Nephron progenitor cell (in vitro differentiated cells): ENCODE measurements at regions not wholly inside any gene's neighbourhood (a gene's known extent, or its start where the extent isn't known, plus 50 kb on each side); places are given as distances from the start of the nearest gene placed in this dataset.

Source experiments
- DNase-seq: peaks from one replicate; pipeline ENCODE4 v3.0.0; 2021
- H3K27ac Mint-ChIP-seq: 2 replicates; pipeline ENCODE4 v1.8.0; 2021; ENCODE audit warnings: mild to moderate bottlenecking, moderate library complexity, mixed read lengths
- H3K27me3 Mint-ChIP-seq: 2 replicates; pipeline ENCODE4 v1.8.0; 2021; ENCODE audit warnings: mild to moderate bottlenecking, low read depth, mixed read lengths; ENCODE audit not compliant: poor library complexity
- H3K36me3 Mint-ChIP-seq: 2 replicates; pipeline ENCODE4 v1.8.0; 2021; ENCODE audit warnings: low read depth, mixed read lengths
- H3K4me1 Mint-ChIP-seq: 2 replicates; pipeline ENCODE4 v1.8.0; 2021; ENCODE audit warnings: mixed read lengths
- H3K4me3 Mint-ChIP-seq: 2 replicates; pipeline ENCODE4 v1.8.0; 2021; ENCODE audit warnings: mild to moderate bottlenecking, moderate library complexity, mixed read lengths
- H3K9me3 Mint-ChIP-seq: 2 replicates; pipeline ENCODE4 v1.8.0; 2021; ENCODE audit warnings: mild to moderate bottlenecking, moderate library complexity, mixed read lengths
- TF ChIP-seq, protein P1 (sequence below): fragments of 200-600 bp; sonication (generic); IDR thresholded peaks from 2 replicates; pipeline ENCODE4 v1.5.0; 2021; ENCODE audit warnings: antibody characterized with exemption

DNA sequence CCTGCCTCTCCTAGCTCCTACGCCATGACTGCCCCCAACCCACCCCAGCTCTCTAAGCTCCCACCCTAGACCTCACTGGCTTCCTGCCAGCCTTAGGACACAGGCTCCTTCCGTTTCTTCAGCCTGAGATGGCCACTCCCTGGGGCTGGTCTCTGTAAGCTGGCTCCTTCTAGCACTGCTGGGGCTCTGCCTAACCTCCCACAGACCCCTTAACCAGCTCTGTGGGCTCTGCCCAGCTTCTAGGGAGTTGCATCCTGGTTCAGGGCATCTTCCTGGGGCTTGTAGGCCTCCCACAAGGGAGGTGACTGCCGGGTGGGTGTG is 478.6 kb upstream of the KLF6 start:
- Mint-ChIP-seq H3K36me3 (no peaks in the 10 kb centered on the region), H3K4me3 (no peak overlapping the region), H3K9me3 (peaks cover 4% of the 10 kb centered on the region), H3K4me1 (peaks cover 4% of the 10 kb centered on the region), H3K27me3 (no peaks in the 10 kb centered on the region), H3K27ac (no peak overlapping the region)
- TF ChIP-seq, protein P1, sequence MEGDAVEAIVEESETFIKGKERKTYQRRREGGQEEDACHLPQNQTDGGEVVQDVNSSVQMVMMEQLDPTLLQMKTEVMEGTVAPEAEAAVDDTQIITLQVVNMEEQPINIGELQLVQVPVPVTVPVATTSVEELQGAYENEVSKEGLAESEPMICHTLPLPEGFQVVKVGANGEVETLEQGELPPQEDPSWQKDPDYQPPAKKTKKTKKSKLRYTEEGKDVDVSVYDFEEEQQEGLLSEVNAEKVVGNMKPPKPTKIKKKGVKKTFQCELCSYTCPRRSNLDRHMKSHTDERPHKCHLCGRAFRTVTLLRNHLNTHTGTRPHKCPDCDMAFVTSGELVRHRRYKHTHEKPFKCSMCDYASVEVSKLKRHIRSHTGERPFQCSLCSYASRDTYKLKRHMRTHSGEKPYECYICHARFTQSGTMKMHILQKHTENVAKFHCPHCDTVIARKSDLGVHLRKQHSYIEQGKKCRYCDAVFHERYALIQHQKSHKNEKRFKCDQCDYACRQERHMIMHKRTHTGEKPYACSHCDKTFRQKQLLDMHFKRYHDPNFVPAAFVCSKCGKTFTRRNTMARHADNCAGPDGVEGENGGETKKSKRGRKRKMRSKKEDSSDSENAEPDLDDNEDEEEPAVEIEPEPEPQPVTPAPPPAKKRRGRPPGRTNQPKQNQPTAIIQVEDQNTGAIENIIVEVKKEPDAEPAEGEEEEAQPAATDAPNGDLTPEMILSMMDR = no peak
- no peak for DNase-seq

DNA sequence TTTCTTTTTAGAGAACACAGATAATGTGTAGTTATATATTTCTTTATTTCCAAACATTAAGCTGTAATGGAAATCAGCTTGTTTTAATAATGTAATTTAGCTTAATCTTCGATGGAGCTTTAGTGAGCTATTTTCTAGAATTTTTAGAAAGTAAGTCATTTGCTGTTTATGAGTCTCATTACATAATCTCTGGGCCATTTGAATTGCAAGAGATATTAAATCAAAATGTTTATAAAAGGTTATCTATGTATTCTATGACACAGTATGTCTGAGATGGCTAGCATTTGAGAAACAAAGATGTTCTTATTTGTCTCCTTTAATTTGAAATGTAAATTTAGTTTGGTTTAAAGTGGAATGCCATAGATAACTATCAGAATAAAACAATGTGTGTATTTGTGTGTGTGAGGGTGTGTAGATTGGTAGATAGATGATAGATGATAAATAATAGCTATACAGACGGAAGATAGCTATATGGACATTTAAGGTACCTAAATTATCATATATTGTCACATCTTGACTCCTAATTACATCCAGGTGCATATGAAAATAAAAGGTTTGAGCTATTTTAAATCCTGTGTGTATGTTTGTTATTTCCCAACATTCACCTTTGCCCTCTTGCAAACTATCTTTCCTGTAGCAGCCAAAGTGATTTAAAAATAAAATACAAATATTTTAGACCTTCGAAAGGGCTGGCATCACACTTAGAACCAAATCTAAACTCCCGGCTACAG is 478.0 kb upstream of the KLF6 start:
- H3K27me3 Mint-ChIP-seq = peaks cover 3% of the 10 kb centered on the region
- TF ChIP-seq, protein P1 = no peak
- H3K9me3 Mint-ChIP-seq = no peaks in the 10 kb centered on the region
- H3K27ac Mint-ChIP-seq = no peak overlapping the region
- H3K4me3 Mint-ChIP-seq = no peak overlapping the region
- no peaks in the 10 kb centered on the region for H3K36me3 Mint-ChIP-seq
- H3K4me1 Mint-ChIP-seq = no peaks in the 10 kb centered on the region
- DNase-seq = no peak

DNA sequence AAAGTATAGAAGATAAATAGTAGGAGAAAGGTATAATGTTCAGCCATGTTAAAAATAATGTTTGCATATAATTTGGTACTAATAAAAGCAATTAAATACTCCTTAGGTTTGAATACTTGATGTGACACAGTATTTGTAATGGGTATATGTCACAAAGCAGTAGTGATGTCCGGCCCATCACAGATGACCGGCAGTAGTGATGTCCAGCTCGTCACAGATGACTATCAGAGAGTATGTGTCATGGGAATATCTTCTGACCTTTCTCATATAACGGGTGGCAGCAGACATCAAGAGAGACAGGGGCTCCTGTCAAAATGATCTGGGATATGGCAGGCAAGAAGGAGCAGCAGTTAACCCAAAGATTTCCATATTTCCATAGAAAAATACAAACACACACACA is 477.4 kb upstream of the KLF6 start:
- H3K4me3 Mint-ChIP-seq = no peak overlapping the region
- peaks cover 4% of the 10 kb centered on the region for H3K27me3 Mint-ChIP-seq
- H3K36me3 Mint-ChIP-seq = no peaks in the 10 kb centered on the region
- no peak for DNase-seq
- H3K4me1 Mint-ChIP-seq = no peaks in the 10 kb centered on the region
- no peak overlapping the region for H3K27ac Mint-ChIP-seq
- TF ChIP-seq, protein P1 = no peak
- H3K9me3 Mint-ChIP-seq = no peaks in the 10 kb centered on the region

DNA sequence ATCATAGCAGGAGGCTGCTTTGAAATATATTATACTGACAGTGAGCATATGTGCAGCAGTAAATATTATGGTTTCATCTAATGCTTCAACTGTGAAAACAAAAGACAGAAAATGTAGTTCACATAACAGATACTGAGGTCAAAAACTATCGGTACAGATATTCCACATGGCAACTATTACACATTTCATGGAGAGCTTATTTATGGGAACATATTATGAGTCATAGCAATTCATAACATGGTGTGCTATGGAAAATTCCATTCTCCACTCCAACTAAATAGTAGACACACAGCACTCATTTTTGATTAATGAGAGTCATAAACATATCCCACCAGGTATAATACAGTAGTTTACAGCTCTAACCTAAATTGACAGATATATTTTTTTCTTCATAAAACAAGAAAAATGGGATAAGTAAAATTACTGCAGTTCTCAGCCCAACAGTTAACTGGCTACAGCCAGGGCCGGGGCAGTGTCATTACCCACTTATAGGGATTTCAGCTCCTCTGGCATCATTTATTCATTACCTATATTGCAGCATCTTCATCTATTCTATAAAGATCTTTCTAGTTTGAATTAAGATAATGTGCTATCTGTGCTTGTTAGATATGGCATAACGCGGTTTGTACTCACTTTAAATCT is 475.6 kb upstream of the KLF6 start:
- H3K4me3 Mint-ChIP-seq = no peak overlapping the region

DNA sequence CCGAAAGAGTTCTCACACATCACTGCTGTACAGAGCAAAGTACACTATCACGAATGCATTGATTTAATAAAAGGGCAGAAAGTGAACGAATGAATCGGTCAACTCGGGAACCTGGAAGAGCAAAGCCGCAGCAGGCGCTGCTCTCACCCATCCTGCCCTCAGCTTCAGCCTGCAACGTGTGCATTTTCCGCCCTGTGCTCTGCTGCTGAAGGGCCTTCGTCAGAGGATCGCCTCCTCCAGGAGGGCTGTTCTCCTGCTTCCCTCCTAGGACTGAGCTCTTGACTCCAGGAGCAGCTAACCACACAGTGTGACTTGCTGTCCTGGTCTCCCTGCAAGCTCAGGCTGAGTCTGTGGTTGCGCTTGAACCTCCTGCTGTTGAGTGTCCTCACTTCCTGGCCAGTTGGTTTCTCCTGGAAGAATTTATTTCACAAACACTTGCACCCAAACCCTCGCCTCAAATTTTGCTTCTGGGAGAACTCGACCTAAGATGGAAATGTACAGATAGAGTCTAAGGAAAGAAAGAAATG is 473.0 kb upstream of the KLF6 start:
- Mint-ChIP-seq H3K4me3 (no peak overlapping the region), H3K9me3 (peaks cover 17% of the 10 kb centered on the region), H3K4me1 (peaks cover 9% of the 10 kb centered on the region), H3K27me3 (peaks cover 6% of the 10 kb centered on the region), H3K27ac (no peak overlapping the region), H3K36me3 (no peaks in the 10 kb centered on the region)
- no peak for DNase-seq
- TF ChIP-seq, protein P1 = no peak

More for the DNA sequence above, 475.6 kb upstream of the KLF6 start:
- DNase-seq = no peak
- Mint-ChIP-seq H3K36me3 (no peaks in the 10 kb centered on the region), H3K9me3 (peaks cover 5% of the 10 kb centered on the region), H3K27ac (no peak overlapping the region), H3K4me1 (no peaks in the 10 kb centered on the region), H3K27me3 (peaks cover 4% of the 10 kb centered on the region)
- TF ChIP-seq, protein P1 = no peak

DNA sequence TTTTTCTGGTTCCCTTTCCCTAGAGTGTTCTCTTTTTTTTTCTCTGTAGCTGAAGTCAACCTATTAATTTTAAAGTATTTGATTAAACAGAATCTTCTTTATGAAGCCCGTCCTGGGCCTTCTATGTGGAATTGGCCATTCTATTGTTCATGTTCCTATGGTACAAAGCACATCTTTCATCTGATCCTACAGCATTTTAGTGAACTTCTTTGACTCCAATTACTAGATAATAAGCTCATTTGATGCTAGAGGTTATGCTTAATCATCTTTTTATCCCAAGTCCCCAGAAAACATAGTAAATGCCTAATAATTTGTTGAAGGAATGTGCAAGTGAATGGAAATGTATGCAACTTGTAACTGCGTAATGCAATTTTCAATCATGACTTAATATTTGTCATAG is 472.0 kb upstream of the KLF6 start:
- Mint-ChIP-seq H3K27ac (no peak overlapping the region), H3K9me3 (peaks cover 17% of the 10 kb centered on the region), H3K36me3 (no peaks in the 10 kb centered on the region), H3K4me1 (peaks cover 9% of the 10 kb centered on the region), H3K4me3 (no peak overlapping the region), H3K27me3 (peaks cover 6% of the 10 kb centered on the region)
- TF ChIP-seq, protein P1 = no peak
- no peak for DNase-seq
